H1 (cell line): ENCODE measurements at regions not wholly inside any gene's neighbourhood (a gene's known extent, or its start where the extent isn't known, plus 50 kb on each side); places are given as distances from the start of the nearest gene placed in this dataset.

Experiments
- CTCF ChIA-PET: fragments of 300-600 bp; sonication (Branson Sonifier 250); formaldehyde crosslinking; loops from one replicate; lab custom pipeline; 2021; ENCODE audit not compliant: partially characterized antibody; lab: Charles Lee
- POLR2A ChIA-PET: fragments of 300-600 bp; sonication (Branson Sonifier 250); formaldehyde crosslinking; loops from one replicate; lab custom pipeline; 2021; ENCODE audit warnings: inconsistent platforms; ENCODE audit not compliant: partially characterized antibody; lab: Charles Lee
- DNase-seq, 2 experiments: peaks; one replicate each; pipeline versions ENCODE4 v3.0.0 to v3.0.0-alpha.2; 2010 to 2022; ENCODE audit warnings: low spot score in 2 of 2, low read depth in 1 of 2, mixed read lengths in 1 of 2
- FAIRE-seq: peaks from 2 replicates; lab custom pipeline; 2011; peaks lifted over from hg19 to GRCh38; lab: Jason Lieb, UNC
- H2AFZ ChIP-seq: 2 replicates; pipeline ENCODE4 v1.8.1; 2012; ENCODE audit warnings: low read length, inconsistent platforms
- H2AK5ac ChIP-seq: 2 replicates; pipeline ENCODE4 v1.6.1; 2013; ENCODE audit warnings: low read depth, low read length
- H2BK120ac ChIP-seq: replicated peaks from 2 replicates; pipeline ENCODE3; 2013; ENCODE audit warnings: low read depth, low read length, inconsistent platforms
- H2BK12ac ChIP-seq: 2 replicates; pipeline ENCODE4 v1.6.1; 2013; ENCODE audit warnings: low read depth, low read length
- H2BK15ac ChIP-seq: 2 replicates; pipeline ENCODE4 v1.6.1; 2013; ENCODE audit warnings: low read length
- H2BK20ac ChIP-seq: 2 replicates; pipeline ENCODE4 v1.6.1; 2013; ENCODE audit warnings: low read length
- H2BK5ac ChIP-seq: 2 replicates; pipeline ENCODE4 v1.6.1; 2013; ENCODE audit warnings: low read depth, low read length
- H3K14ac ChIP-seq: 2 replicates; pipeline ENCODE4 v1.6.1; 2013; ENCODE audit warnings: inconsistent platforms; ENCODE audit not compliant: insufficient read length
- H3K18ac ChIP-seq: 2 replicates; pipeline ENCODE4 v1.6.1; 2013; ENCODE audit warnings: low read length; ENCODE audit errors: extremely low read depth
- H3K23ac ChIP-seq: 2 replicates; pipeline ENCODE4 v1.6.1; 2013; ENCODE audit warnings: inconsistent platforms; ENCODE audit not compliant: insufficient read length
- H3K23me2 ChIP-seq: 2 replicates; pipeline ENCODE4 v1.6.1; 2013; ENCODE audit warnings: low read depth, low read length
- H3K27ac ChIP-seq: 2 replicates; pipeline ENCODE4 v1.6.1; 2011; ENCODE audit warnings: low read depth, low read length, inconsistent platforms
- H3K27me3 ChIP-seq, 4 experiments: replicated peaks in 1 of 4; 1 replicate in 1 of 4; 2 replicates in 3 of 4; pipeline versions ENCODE4 v1.6.1 to v1.8.1; 2011 to 2013; ENCODE audit warnings: low read length in 3 of 4, mild to moderate bottlenecking in 3 of 4, inconsistent platforms in 2 of 4, mixed read lengths in 2 of 4, moderate library complexity in 1 of 4; ENCODE audit not compliant: control insufficient read depth in 3 of 4, insufficient read depth in 3 of 4; ENCODE audit errors: extremely low read depth in 1 of 4
- H3K36me3 ChIP-seq, 4 experiments: 2 replicates each; pipeline versions ENCODE4 v1.6.1 to v1.8.1; 2011 to 2013; ENCODE audit warnings: mild to moderate bottlenecking in 4 of 4, low read length in 3 of 4, moderate library complexity in 2 of 4, control low read depth in 1 of 4, inconsistent platforms in 1 of 4; ENCODE audit not compliant: insufficient read depth in 4 of 4, control insufficient read depth in 2 of 4
- H3K4ac ChIP-seq: replicated peaks from 2 replicates; pipeline ENCODE3; 2013; ENCODE audit warnings: low read length, low read depth, mixed read lengths, inconsistent platforms; ENCODE audit not compliant: insufficient read length
- H3K4me1 ChIP-seq, 4 experiments: replicated peaks in 1 of 4; 1 replicate in 1 of 4; 2 replicates in 3 of 4; pipeline versions ENCODE4 v1.6.1 to v1.8.1; 2011 to 2013; ENCODE audit warnings: low read length in 3 of 4, inconsistent platforms in 2 of 4, mixed read lengths in 1 of 4; ENCODE audit not compliant: insufficient read depth in 4 of 4, control insufficient read depth in 3 of 4
- H3K4me2 ChIP-seq, 2 experiments: 2 replicates each; pipeline versions ENCODE4 v1.6.1 to v1.8.1; 2011 to 2013; ENCODE audit warnings: low read depth in 2 of 2, low read length in 2 of 2, control low read depth in 1 of 2, inconsistent platforms in 1 of 2, mild to moderate bottlenecking in 1 of 2; ENCODE audit not compliant: insufficient read depth in 1 of 2
- H3K4me3 ChIP-seq, 4 experiments: fragments of 200-600, 300-600 bp in 1 of 4; sonication (generic), shearing (Covaris generic), sonication (Bioruptor Twin) in 1 of 4; 2 replicates each; pipeline versions ENCODE4 v1.5.1 to v1.8.1; 2011 to 2016; ENCODE audit warnings: low read length in 4 of 4, low read depth in 3 of 4, control low read depth in 2 of 4, inconsistent platforms in 2 of 4, mild to moderate bottlenecking in 2 of 4, mixed read lengths in 1 of 4, moderate library complexity in 1 of 4; ENCODE audit not compliant: insufficient read depth in 2 of 4; ENCODE audit errors: extremely low read depth in 1 of 4
- H3K56ac ChIP-seq: replicated peaks from 2 replicates; pipeline ENCODE3; 2013; ENCODE audit warnings: low read depth, mild to moderate bottlenecking, mixed read lengths, low read length, inconsistent platforms; ENCODE audit not compliant: insufficient read length
- H3K79me1 ChIP-seq: 2 replicates; pipeline ENCODE4 v1.6.1; 2013; ENCODE audit warnings: low read depth, low read length, control low read depth
- H3K79me2 ChIP-seq, 2 experiments: 2 replicates each; pipeline versions ENCODE4 v1.6.1 to v1.8.1; 2012 to 2013; ENCODE audit warnings: low read length in 2 of 2, mild to moderate bottlenecking in 2 of 2, inconsistent platforms in 1 of 2; ENCODE audit not compliant: insufficient read depth in 2 of 2, control insufficient read depth in 1 of 2
- H3K9ac ChIP-seq, 4 experiments: replicated peaks in 1 of 4; 1 replicate in 1 of 4; 2 replicates in 3 of 4; pipeline versions ENCODE4 v1.6.1 to v1.8.1; 2011 to 2013; ENCODE audit warnings: low read depth in 3 of 4, low read length in 3 of 4, control low read depth in 2 of 4, mild to moderate bottlenecking in 2 of 4, moderate library complexity in 2 of 4, inconsistent platforms in 1 of 4; ENCODE audit errors: extremely low read depth in 1 of 4
- H3K9me3 ChIP-seq, 2 experiments: 2 replicates each; pipeline versions ENCODE4 v1.6.1 to v1.8.1; 2012 to 2013; ENCODE audit warnings: mild to moderate bottlenecking in 2 of 2, moderate library complexity in 2 of 2, control low read depth in 1 of 2, inconsistent platforms in 1 of 2, low read depth in 1 of 2, low read length in 1 of 2, mixed read lengths in 1 of 2; ENCODE audit not compliant: insufficient read depth in 2 of 2
- H4K20me1 ChIP-seq, 2 experiments: replicated peaks in 1 of 2; 2 replicates each; pipeline versions ENCODE3 to v1.8.1; 2011 to 2013; ENCODE audit warnings: inconsistent platforms in 2 of 2, low read length in 2 of 2, mild to moderate bottlenecking in 1 of 2; ENCODE audit not compliant: insufficient read depth in 2 of 2, control insufficient read depth in 1 of 2
- H4K5ac ChIP-seq: 2 replicates; pipeline ENCODE4 v1.6.1; 2013; ENCODE audit warnings: low read length, low read depth, mixed read lengths, inconsistent platforms; ENCODE audit not compliant: insufficient read length
- H4K8ac ChIP-seq: 2 replicates; pipeline ENCODE4 v1.8.0; 2013; ENCODE audit warnings: mild to moderate bottlenecking, moderate library complexity, low read length, inconsistent platforms; ENCODE audit not compliant: insufficient read depth; ENCODE audit errors: extremely low read depth
- H4K91ac ChIP-seq: replicated peaks from 2 replicates; pipeline ENCODE3; 2013; ENCODE audit warnings: low read length, mixed read lengths, inconsistent platforms; ENCODE audit not compliant: insufficient read length
- CHD1 ChIP-seq: IDR thresholded peaks from 2 replicates; pipeline ENCODE4 v1.6.1; 2012; ENCODE audit warnings: low read depth, low read length, improper control_type of control experiment
- EP300 ChIP-seq, 2 experiments: IDR thresholded peaks; 1 replicate in 1 of 2; 2 replicates in 1 of 2; pipeline ENCODE4 v1.6.1; 2011 to 2012; ENCODE audit warnings: low read depth in 2 of 2, low read length in 2 of 2, mild to moderate bottlenecking in 2 of 2, borderline replicate concordance in 1 of 2, inconsistent platforms in 1 of 2, moderate library complexity in 1 of 2
- HDAC2 ChIP-seq, 2 experiments: fragments of 300-600 bp in 1 of 2; sonication (generic) in 1 of 2; IDR thresholded peaks; 2 replicates each; pipeline ENCODE4 v1.6.1; 2011 to 2012; ENCODE audit warnings: low read depth in 2 of 2, low read length in 2 of 2, mild to moderate bottlenecking in 2 of 2, moderate library complexity in 2 of 2, borderline replicate concordance in 1 of 2, inconsistent platforms in 1 of 2
- JUND ChIP-seq: IDR thresholded peaks from 2 replicates; pipeline ENCODE4 v1.6.1; 2011; ENCODE audit warnings: mild to moderate bottlenecking, improper control_type of control experiment, low read length
- NANOG ChIP-seq: IDR thresholded peaks from 2 replicates; pipeline ENCODE4 v1.6.1; 2011; ENCODE audit warnings: low read length, low read depth, mild to moderate bottlenecking, inconsistent platforms; ENCODE audit not compliant: insufficient read depth, poor library complexity, severe bottlenecking
- POLR2AphosphoS5 ChIP-seq: IDR thresholded peaks from 2 replicates; pipeline ENCODE4 v1.6.1; 2011; ENCODE audit warnings: low read depth, low read length
- RAD21 ChIP-seq, 2 experiments: IDR thresholded peaks in 1 of 2; conservative IDR thresholded peaks in 1 of 2; 2 replicates each; pipeline ENCODE4 v1.6.1; 2011; ENCODE audit warnings: low read depth in 2 of 2, low read length in 2 of 2, improper control_type of control experiment in 1 of 2, inconsistent platforms in 1 of 2, mild to moderate bottlenecking in 1 of 2, moderate library complexity in 1 of 2
- RNF2 ChIP-seq: fragments of 200-900, 300-1000 bp; sonication (generic); IDR thresholded peaks from 2 replicates; pipeline ENCODE4 v1.7.1; 2016; ENCODE audit warnings: borderline replicate concordance, low read depth, mild to moderate bottlenecking, antibody characterized with exemption, low read length; ENCODE audit not compliant: poor library complexity, severe bottlenecking; ENCODE audit errors: missing control alignments
- RXRA ChIP-seq: IDR thresholded peaks from 2 replicates; pipeline ENCODE4 v1.6.1; 2011; ENCODE audit warnings: low read depth, mild to moderate bottlenecking, low read length, moderate library complexity; ENCODE audit not compliant: insufficient read depth
- SRF ChIP-seq: IDR thresholded peaks from 2 replicates; pipeline ENCODE4 v1.6.1; 2011; ENCODE audit warnings: mild to moderate bottlenecking, low read depth, low read length, moderate library complexity
- TAF7 ChIP-seq: optimal IDR thresholded peaks from 2 replicates; pipeline ENCODE3; 2011; ENCODE audit warnings: low read depth, mild to moderate bottlenecking, inconsistent platforms, low read length, moderate library complexity, borderline replicate concordance

GRCh38 chr14:86739761-86740160, 1209.8 kb downstream of the FLRT2 start:
- Histone ChIP-seq H3K79me1 (no peaks in the 10 kb centered on the region), H3K23me2 (no peaks in the 10 kb centered on the region), H2BK20ac (no peak overlapping the region), H3K4me3 (no peak overlapping the region), H3K79me2 (no peaks in the 10 kb centered on the region), H3K56ac (no peak overlapping the region), H4K8ac (no peak overlapping the region), H3K18ac (no peak overlapping the region), H3K36me3 (no peaks in the 10 kb centered on the region), H2BK12ac (no peak overlapping the region), H3K23ac (no peak overlapping the region), H3K14ac (no peak overlapping the region), H4K20me1 (no peaks in the 10 kb centered on the region), H2BK15ac (no peak overlapping the region), H2BK120ac (no peak overlapping the region), H3K4me2 (no peak overlapping the region), H2AFZ (no peak overlapping the region), H3K9me3 (no peaks in the 10 kb centered on the region), H3K27me3 (no peaks in the 10 kb centered on the region), H2AK5ac (no peak overlapping the region), H3K4me1 (no peaks in the 10 kb centered on the region), H2BK5ac (no peak overlapping the region), H3K27ac (no peak overlapping the region), H4K91ac (no peak overlapping the region), H4K5ac (no peak overlapping the region), H3K9ac (no peak overlapping the region), H3K4ac (no peak overlapping the region)
- FAIRE-seq (no peak), DNase-seq (no peak)
- TF ChIP-seq RXRA (no peak), POLR2AphosphoS5 (no peak), JUND (no peak), SRF (no peak), NANOG (no peak), HDAC2 (IDR thresholded peaks at IDR 0.05; ENCODE audit: borderline replicate concordance in 1 of 2, low read depth in 2 of 2, low read length in 2 of 2) (no peak), EP300 (IDR thresholded peaks at IDR 0.05; ENCODE audit: borderline replicate concordance in 1 of 2, low read depth in 2 of 2, low read length in 2 of 2) (no peak), RNF2 (no peak), RAD21 (IDR thresholded peaks at IDR 0.05 in 1 of 2, conservative IDR thresholded peaks at IDR 0.05 in 1 of 2; ENCODE audit: low read depth in 2 of 2, low read length in 2 of 2) (no peak), CHD1 (no peak), TAF7 (no peak)
- ChIA-PET POLR2A (no interaction called here), CTCF (no interaction called here)
